ENCODE measurements at regions not wholly inside any gene's neighbourhood (a gene's known extent, or its start where the extent isn't known, plus 50 kb on each side); places are given as distances from the start of the nearest gene placed in this dataset.

DNA sequence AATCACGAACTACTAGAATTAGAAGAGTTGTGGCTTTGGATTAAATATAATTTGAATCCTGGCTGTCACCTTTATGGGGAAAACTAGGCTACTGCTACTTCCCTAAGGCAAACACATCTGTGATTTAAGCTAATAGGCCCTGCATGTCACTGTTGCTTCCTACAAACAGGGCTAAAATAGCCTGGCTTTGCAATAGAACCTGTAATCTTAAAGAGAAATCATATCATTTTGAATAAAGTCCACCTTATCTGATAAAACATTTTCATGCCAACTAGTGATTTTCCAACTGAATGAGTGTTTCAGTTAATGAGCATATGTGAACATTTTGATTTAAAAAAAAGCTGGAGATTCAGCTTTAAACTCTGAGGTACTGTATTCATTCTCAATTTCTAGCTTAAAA lies 208.0 kb downstream of the GPR37 start:
- Histone ChIP-seq H3K27ac (no peak overlapping the region), H3K36me3 (no peaks in the 10 kb centered on the region), H3F3A (ENCODE audit: low read depth) (no peaks in the 10 kb centered on the region), H3K4me2 (no peak overlapping the region), H3K4me1 (no peaks in the 10 kb centered on the region), H3K9ac (no peak overlapping the region), H4K20me1 (ENCODE audit: low read depth) (no peaks in the 10 kb centered on the region), H3K27me3 (no peaks in the 10 kb centered on the region), H3K79me2 (ENCODE audit: low read depth) (no peaks in the 10 kb centered on the region), H3K9me3 (ENCODE audit: low read depth) (no peaks in the 10 kb centered on the region), H2AFZ (replicated peaks) (no peak overlapping the region), H3K4me3 (no peak overlapping the region)
- Mint-ChIP-seq H3K36me3 (no peaks in the 10 kb centered on the region), H3K27me3 (ENCODE audit: insufficient read depth, low read depth) (no peaks in the 10 kb centered on the region), H3K9me3 (no peaks in the 10 kb centered on the region), H3K4me3 (no peak overlapping the region), H3K4me1 (peaks cover 7% of the 10 kb centered on the region), H3K27ac (no peak overlapping the region)
- no peak for DNase-seq (ENCODE audit: low spot score)
- TF ChIP-seq EZH2 (IDR thresholded peaks at IDR 0.05) (no peak), EZH2phosphoT487 (IDR thresholded peaks at IDR 0.05) (no peak)
- TF ChIP-seq, protein P1, sequence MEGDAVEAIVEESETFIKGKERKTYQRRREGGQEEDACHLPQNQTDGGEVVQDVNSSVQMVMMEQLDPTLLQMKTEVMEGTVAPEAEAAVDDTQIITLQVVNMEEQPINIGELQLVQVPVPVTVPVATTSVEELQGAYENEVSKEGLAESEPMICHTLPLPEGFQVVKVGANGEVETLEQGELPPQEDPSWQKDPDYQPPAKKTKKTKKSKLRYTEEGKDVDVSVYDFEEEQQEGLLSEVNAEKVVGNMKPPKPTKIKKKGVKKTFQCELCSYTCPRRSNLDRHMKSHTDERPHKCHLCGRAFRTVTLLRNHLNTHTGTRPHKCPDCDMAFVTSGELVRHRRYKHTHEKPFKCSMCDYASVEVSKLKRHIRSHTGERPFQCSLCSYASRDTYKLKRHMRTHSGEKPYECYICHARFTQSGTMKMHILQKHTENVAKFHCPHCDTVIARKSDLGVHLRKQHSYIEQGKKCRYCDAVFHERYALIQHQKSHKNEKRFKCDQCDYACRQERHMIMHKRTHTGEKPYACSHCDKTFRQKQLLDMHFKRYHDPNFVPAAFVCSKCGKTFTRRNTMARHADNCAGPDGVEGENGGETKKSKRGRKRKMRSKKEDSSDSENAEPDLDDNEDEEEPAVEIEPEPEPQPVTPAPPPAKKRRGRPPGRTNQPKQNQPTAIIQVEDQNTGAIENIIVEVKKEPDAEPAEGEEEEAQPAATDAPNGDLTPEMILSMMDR (IDR thresholded peaks at IDR 0.05): no peak

DNA sequence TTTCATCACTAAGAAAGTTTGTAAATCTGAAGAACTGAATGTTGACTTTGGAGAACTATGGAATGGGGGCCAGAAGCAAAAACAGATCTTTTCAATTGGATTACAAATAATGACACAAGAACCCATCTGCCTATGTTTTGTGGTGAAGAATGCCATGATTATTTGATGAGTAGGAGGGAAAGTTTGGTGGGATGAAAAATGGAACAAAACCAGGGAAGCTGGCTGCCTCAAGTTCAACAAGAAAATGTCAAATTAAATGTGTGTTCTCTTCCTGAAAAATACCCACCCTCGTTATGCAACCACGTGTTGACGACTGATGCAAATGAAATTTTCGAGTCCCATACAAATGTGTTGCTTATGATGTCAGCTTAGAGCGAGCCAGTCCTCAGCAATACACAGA lies 208.5 kb downstream of the GPR37 start:
- H3K36me3 Mint-ChIP-seq: no peaks in the 10 kb centered on the region
- no peaks in the 10 kb centered on the region for H3K9me3 Mint-ChIP-seq
- H3K4me3 Mint-ChIP-seq: no peak overlapping the region
- Histone ChIP-seq H3K4me1 (no peaks in the 10 kb centered on the region), H3K4me2 (no peak overlapping the region), H3K27ac (no peak overlapping the region), H3K27me3 (no peaks in the 10 kb centered on the region), H3K4me3 (no peak overlapping the region), H3F3A (ENCODE audit: low read depth) (no peaks in the 10 kb centered on the region), H2AFZ (replicated peaks) (no peak overlapping the region), H3K9ac (no peak overlapping the region), H4K20me1 (ENCODE audit: low read depth) (no peaks in the 10 kb centered on the region), H3K9me3 (ENCODE audit: low read depth) (no peaks in the 10 kb centered on the region), H3K79me2 (ENCODE audit: low read depth) (no peaks in the 10 kb centered on the region), H3K36me3 (no peaks in the 10 kb centered on the region)
- no peak overlapping the region for H3K27ac Mint-ChIP-seq
- H3K4me1 Mint-ChIP-seq: peaks cover 7% of the 10 kb centered on the region
- TF ChIP-seq, protein P1 (IDR thresholded peaks at IDR 0.05): no peak
- TF ChIP-seq EZH2 (IDR thresholded peaks at IDR 0.05) (no peak), EZH2phosphoT487 (IDR thresholded peaks at IDR 0.05) (no peak)
- DNase-seq (ENCODE audit: low spot score): no peak
- no peaks in the 10 kb centered on the region for H3K27me3 Mint-ChIP-seq (ENCODE audit: insufficient read depth, low read depth)

DNA sequence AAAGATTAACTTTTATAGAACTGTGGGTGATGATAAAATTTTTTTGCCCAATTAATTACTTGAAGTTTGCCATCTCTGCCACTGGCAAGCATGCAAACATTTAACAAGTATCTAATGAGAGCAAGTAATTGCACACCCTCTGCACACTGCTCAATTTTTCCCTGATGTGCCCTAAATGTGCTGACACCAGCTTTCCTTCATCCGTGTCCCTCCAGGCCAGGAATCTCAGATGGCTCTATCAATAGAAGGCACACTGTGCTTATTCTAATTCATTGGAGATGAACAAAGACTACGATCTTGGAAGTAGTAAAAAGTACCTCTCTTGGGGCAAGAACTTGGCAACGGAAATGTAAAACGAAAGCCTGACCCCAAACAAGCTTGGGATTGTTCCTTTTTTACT lies 212.1 kb downstream of the GPR37 start:
- no peaks in the 10 kb centered on the region for H3K4me1 ChIP-seq
- Mint-ChIP-seq H3K36me3 (no peaks in the 10 kb centered on the region), H3K4me1 (peaks cover 10% of the 10 kb centered on the region), H3K27me3 (ENCODE audit: insufficient read depth, low read depth) (no peaks in the 10 kb centered on the region), H3K27ac (no peak overlapping the region), H3K9me3 (no peaks in the 10 kb centered on the region), H3K4me3 (no peak overlapping the region)
- no peaks in the 10 kb centered on the region for H3K36me3 ChIP-seq
- H3K4me3 ChIP-seq: no peak overlapping the region
- H3F3A ChIP-seq (ENCODE audit: low read depth): no peaks in the 10 kb centered on the region
- H3K79me2 ChIP-seq (ENCODE audit: low read depth): no peaks in the 10 kb centered on the region
- H3K9ac ChIP-seq: no peak overlapping the region
- H2AFZ ChIP-seq (replicated peaks): no peak overlapping the region
- DNase-seq (ENCODE audit: low spot score): no peak
- no peaks in the 10 kb centered on the region for H3K27me3 ChIP-seq
- no peak overlapping the region for H3K27ac ChIP-seq
- no peaks in the 10 kb centered on the region for H3K9me3 ChIP-seq (ENCODE audit: low read depth)
- no peak for TF ChIP-seq EZH2 (IDR thresholded peaks at IDR 0.05)
- TF ChIP-seq, protein P1 (IDR thresholded peaks at IDR 0.05): no peak
- no peak for TF ChIP-seq EZH2phosphoT487 (IDR thresholded peaks at IDR 0.05)
- no peak overlapping the region for H3K4me2 ChIP-seq
- no peaks in the 10 kb centered on the region for H4K20me1 ChIP-seq (ENCODE audit: low read depth)

DNA sequence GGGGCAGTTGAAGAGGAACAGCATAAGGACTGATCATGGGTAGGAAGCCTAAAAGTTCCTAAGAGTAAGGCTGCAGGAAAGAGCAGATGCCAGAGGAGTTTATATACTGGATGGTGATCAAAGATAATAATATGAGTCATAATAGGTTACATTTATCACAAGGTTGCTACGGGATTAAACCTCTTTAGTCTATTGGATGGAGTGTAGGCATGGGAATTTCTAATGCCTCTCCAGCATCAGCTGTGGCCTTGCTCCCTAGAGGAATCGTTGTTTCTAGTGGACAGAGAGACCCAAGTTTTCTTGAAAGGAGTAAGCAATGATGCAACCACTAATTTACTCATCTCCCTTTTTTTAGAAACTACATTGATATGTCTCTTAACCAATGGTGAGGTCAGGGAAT lies 213.4 kb downstream of the GPR37 start:
- H3K36me3 ChIP-seq: no peaks in the 10 kb centered on the region
- no peaks in the 10 kb centered on the region for H3K79me2 ChIP-seq (ENCODE audit: low read depth)
- no peak overlapping the region for H2AFZ ChIP-seq (replicated peaks)
- no peak overlapping the region for H3K9ac ChIP-seq
- no peaks in the 10 kb centered on the region for H3K4me1 ChIP-seq
- H3K27ac ChIP-seq: no peak overlapping the region
- no peak overlapping the region for H3K27ac Mint-ChIP-seq
- no peaks in the 10 kb centered on the region for H3K9me3 ChIP-seq (ENCODE audit: low read depth)
- H3F3A ChIP-seq (ENCODE audit: low read depth): no peaks in the 10 kb centered on the region
- no peaks in the 10 kb centered on the region for H3K36me3 Mint-ChIP-seq
- no peak for DNase-seq (ENCODE audit: low spot score)
- H4K20me1 ChIP-seq (ENCODE audit: low read depth): no peaks in the 10 kb centered on the region
- H3K4me3 Mint-ChIP-seq: no peak overlapping the region
- H3K27me3 Mint-ChIP-seq (ENCODE audit: insufficient read depth, low read depth): no peaks in the 10 kb centered on the region
- H3K4me3 ChIP-seq: no peak overlapping the region
- no peaks in the 10 kb centered on the region for H3K9me3 Mint-ChIP-seq
- H3K4me2 ChIP-seq: no peak overlapping the region
- H3K4me1 Mint-ChIP-seq: peaks cover 10% of the 10 kb centered on the region
- no peaks in the 10 kb centered on the region for H3K27me3 ChIP-seq
- TF ChIP-seq, protein P1 (IDR thresholded peaks at IDR 0.05): no peak
- TF ChIP-seq EZH2phosphoT487 (IDR thresholded peaks at IDR 0.05): no peak
- no peak for TF ChIP-seq EZH2 (IDR thresholded peaks at IDR 0.05)
